ENCODE measurements at regions not wholly inside any gene's neighbourhood (a gene's known extent, or its start where the extent isn't known, plus 50 kb on each side); places are given as distances from the start of the nearest gene placed in this dataset.
"Not testable (repeated sequence)": the region's sequence is repeated elsewhere in the genome, so short reads cannot be mapped to it uniquely, and the experiment has no call there.

DNA sequence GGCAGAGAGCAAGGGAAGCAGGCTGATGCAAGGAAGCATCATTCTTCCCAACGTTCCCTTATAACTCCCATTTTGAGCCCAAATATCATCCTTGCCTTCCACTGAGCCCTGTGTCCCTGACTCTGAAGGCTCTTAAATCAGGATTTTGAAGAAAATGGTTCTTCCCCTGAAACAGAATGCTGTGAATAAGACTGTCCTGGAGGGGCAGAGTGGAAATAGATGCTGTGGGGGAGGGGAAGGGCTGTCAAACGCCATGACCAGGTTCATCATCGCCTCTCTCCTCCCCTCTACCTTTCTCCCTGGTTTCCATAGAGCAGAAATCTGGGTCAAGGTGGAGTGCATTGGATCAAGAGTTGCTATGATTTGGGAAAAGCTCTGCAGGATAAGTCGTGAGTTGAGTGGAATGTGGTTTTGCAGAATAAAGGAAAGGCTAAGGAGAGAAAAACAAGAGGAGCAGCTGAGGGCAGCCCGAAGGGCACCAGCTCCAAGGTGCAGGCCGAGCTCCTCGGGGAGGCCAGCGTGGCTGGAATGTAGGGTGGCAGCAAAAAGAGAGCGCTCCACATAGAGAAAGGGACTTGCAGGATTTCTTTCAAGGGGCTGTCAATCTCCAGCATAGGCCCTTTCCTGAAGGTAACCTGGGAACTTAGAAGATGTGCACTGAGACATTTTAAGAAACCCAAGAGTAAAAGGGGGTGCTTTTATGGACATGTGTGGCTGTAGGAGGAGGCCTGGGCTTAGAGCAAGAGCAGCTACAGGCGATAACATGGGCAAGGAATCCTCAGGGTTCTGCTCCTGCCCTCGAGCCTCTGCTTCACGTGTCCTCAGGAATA is 120.8 kb upstream of the CDYL start:
- DNase-seq (ENCODE audit: low read depth) = no peak

DNA sequence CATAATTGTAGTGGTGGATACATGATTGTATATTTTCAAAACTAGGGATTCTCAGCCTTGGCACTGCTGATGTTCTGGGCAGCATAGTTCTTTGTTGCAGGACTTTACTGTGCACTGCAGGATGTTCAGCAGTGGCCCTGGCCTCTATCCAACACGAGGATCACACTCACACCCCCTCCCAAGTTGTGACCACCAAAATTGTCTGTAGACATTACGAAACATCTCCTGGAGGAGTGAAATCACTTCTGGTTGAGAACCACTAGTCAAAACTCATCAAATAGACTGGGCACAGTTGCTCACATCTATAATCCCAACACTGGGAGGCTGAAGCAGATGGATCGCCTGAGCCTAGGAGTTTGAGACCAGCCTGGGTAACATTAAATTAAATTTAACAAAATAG is 123.1 kb upstream of the CDYL start:
- no peak for DNase-seq (ENCODE audit: low read depth)

DNA sequence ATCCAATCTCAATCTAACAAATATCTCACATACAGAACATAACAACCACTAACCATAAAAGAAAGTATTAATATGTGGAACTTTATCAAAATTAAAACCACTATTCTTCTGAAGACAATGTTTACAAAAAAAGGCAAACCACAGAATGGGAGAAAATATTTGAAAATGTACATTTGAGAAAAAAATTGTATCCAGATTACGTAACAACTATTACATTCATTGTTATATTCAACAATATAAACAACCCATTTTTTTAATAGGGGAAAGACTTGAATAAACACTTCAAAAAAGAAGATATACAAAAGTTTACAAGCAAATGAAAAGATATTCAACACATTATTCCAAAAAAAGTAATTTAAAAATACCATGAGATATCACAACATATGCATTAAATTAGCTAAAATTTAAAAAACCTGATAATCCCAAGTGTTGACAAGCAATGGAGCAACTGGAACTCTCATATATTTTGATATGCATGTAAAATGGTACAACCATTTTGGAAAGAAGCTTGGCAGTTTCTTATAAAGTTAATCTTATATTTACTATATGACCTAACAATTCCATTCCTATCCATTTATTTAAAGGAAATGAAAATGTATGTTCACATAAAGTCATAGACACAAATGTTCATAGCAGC is 124.3 kb upstream of the CDYL start:
- DNase-seq (ENCODE audit: low read depth) = no peak

DNA sequence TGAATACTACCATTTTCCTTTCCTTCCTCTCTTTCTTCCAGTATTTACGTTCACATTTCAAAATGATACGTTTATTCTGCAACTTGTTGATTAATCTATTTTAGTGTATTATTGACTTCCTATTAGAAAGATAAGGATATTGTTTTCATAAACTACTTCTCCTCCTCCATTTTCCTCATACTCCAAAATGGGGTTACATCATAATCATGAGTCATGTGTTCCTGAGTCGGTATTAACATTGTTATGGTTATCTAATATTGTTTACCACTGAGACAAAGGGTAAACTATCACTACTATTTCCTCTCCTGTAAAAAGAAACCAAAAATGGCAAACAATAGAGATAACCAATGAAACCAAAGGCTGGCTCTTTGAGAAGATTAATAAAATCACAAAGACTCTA is 126.5 kb upstream of the CDYL start:
- no peak for DNase-seq (ENCODE audit: low read depth)

DNA sequence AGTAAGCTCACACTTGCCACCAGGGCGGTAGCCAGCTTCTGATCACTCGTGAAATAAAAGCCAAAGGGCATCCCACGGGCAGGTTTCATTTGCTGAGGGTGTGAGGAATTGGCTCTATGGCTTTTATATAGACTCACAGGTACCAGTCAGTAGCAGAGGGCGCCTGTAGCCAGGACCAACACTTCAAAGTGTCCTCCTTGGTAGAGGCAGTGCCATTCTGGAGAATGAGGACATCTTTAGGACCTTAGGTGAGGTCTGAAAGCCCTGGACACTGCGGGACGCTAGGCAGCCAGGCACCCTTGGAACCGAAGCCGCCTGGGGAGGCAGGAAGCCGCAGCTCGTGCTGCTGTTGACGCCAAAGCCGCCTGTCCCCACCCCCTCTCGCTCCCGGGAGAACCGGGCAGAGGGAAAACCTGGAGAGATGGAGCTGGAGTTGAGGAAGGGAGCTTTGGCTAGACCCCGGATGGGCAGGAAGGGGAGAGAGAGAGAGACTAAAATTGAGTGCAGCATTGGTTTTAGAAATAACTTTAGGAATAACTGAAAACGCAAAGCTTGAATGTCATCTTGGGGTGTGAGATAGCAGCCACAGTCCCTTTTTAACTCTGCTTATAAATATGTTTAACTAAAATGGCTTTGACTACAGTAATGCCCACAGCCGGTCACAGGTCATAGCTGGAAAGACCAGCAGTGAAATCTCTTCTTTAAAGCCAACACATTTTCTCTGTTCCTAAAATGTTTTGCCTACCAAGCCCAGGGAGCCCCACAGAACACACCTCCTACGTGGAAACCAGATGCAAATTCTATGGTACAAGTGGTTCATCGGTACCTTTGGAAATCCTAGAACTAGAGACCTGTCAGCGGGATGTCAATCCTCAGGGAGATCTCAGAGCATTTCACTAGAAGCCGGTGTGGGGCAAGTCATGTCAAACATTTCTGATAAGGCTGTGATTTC is 128.5 kb upstream of the CDYL start:
- DNase-seq (ENCODE audit: low read depth) = peak; percentile 50

DNA sequence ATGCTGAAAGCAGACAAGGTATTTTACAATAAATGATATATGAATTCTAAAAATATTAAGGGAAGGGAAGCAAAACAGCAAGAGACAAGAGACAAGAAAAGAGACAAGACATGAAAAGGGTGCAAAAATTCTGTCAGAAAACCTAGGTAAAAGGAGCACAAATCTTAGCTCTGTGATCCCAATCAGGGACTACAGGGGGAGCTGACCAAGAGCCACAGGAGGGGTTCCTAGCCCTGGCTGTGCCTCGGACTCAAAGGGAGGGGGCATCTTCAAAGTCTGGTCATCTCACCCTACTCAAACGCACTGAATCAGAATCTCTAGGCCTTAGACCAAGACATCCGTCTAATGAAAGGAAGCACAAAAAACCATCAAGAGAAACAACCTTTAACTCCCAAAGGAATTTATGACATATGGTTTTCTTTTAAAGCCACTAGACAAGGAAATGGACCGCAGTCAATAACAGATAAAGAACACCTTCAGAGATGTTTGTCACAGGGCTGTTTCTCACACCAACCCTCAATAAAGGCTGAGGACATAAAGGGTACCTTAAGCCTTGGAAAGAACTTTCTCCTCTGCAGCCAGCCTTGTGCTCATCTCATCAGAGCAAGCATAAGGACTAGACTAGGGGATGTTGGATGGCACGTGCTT is 130.4 kb upstream of the CDYL start:
- DNase-seq (ENCODE audit: low read depth) = no peak

DNA sequence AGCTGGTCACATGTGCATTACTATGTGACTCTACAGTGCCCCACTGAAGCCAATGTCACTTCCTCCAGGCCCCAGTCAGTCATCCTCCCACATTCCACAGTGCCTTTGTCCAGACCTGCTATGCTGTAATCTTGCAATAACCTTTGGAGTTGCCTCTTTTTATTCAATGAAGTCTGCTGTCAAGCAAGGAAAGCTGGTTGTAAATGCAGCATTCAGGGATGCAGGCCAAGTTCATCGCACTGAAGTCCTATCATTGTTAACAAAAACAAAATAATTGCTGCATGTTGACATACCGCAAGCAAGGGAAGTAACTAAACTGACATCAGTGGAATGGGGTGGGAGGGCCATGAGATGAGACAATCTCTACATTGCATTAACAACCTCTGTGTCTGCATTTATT is 131.2 kb upstream of the CDYL start:
- DNase-seq (ENCODE audit: low read depth) = no peak

DNA sequence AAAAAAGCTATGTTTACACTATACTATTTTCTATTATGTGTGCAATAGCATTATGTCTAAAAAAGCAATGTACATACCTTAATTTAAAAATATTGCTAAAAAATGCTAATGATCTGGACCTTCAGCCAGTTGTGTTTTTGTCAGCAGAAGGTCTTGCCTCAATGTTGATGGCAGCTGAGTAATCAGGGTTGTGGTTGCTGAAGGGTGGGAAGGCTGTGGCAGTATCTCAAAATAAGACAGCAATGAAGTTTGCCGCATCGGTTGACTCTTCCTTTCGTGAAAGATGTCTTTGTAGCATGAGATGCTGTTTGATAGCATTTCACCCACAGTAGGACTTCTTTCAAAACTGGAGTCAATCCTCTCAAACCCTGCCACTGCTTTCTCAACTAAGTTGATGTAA is 134.7 kb upstream of the CDYL start:
- no peak for DNase-seq (ENCODE audit: low read depth)

DNA sequence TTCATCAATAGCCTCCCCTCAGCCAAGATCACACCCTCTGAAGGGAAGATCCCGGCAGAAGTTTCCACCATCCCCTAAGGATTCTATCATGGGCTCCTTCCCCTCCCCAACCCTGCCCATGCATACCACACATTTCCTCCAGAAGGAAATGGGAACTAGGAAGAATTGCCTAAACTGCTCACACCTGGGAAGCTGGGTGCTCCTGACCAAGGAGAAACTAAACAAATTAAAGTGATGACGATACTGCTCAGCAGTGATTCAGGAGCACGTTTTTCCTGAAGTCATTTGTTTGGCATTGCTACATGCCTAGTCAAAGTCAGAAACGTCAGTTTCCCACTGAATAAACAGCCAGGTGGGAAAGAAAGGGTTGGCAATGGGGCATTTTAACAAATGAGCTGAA is 136.1 kb upstream of the CDYL start:
- no peak for DNase-seq (ENCODE audit: low read depth)

DNA sequence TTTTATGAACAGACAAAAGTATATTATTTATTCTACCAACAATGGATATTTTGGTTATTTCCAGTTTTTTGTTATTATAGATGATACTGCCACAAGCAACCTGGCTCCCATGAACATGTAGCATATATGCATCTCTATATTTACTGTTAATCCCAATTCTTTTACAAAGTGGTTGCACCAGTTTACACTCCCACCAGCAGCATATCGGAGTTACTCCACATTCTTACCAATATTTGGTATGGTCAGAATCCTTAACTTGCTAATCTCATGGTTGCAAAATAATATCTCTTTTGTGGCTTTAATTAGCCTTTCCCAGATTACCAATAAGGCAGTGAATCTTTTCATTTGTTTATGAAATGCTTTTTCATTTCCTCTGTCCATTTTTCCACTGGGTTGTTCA is 137.6 kb upstream of the CDYL start:
- DNase-seq (ENCODE audit: low read depth) = no peak

DNA sequence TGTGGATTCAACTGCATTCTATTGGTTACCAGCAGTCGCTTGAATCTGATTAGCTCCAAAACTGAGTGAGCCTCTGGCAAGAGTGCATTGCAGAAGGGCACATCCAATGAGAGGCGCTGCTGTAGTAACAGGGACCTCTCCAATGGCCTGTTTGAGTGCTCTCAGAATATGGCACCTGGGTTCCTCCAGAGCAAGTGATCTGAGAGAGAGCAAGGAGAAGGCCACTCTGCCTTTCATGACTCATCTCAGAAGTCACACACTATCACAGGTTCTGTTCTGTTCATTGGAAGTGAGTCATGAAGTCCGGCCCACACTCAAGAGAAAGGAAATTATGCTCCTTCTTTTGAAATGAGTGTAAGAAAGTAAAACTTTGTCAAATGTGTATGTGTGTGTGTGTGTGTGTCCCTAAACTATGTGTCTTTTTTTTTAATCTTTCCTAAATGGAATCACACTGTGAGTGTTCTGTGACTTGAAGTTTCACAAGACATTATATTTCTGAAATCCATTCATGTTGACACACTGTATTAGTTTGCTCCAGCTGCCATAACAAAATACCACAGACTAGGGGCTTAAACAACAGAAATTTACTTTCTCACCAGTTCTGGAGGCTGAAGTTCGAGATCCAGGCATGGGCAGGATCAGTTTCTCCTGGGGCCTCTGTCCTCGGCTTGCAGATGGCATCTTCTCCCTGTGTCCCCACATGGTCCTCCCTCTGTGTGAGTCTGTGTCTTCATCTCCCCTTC is 138.3 kb upstream of the CDYL start:
- DNase-seq (ENCODE audit: low read depth) = no peak

DNA sequence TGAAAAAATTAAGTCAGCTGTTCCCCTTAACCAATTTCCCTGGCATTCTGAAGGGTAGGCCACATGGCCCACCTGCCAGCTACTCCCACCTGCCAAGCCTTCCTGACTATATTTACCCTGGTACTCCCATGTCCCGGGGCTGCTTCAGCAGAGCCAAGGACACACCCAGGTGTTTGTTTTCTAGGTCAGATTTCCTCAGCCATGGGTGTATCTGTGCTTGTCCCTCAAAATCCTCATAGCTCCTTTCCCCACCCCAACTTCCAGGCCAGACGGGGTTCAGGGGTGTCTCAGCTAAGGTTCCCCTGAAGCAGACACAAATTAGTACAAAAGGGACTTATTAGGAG is 139.4 kb upstream of the CDYL start:
- no peak for DNase-seq (ENCODE audit: low read depth)

DNA sequence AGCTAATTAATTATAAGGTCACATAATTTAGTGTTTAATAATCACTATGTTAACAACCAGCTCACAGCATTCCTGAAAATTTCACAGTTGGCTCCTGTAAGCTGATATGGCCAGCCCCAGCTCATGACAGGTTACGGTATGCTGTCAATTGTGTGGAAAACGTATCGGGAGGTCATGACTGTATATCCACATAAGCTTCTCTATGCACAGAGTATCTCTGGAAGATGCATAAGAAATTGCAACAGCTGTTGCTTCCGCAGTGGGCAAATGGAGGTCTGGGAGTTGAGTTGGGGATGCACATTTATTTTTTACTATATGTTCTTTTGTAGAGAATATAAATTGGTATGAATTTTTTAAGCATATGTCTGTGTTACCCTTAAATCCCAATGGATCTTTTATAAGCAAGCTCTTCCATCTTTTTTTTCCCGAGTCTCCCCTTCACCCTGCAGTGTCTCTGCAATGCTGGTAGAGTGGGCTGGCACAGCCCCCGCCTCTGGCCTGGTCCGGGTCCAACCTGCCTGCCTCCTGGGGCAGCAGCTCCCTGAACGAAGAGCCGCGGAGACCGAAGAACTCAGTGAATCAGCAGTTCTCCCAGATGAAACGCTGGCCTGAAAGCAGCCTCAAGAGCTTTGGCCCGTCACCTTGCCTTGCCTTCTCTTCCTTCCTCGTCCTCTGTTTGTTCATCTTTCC is 139.9 kb upstream of the CDYL start:
- no peak for DNase-seq (ENCODE audit: low read depth)

DNA sequence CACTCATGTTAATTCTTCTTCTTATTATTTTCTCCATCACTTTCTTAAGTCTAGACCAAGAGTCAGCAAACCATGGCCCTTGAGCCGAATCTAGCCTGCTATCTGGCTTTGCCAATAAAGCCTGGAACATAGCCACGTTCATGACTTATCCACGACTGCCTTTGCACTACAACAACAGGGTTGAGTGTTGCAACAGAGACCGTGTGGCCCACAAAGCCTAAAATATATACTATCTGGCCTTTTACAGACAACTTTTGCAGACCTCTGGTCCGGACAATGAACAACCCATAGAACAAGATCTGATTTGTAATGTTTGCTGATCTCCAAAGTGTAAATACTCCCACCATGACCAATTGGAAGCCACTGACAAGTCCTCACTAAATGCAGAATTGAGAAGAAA is 140.5 kb upstream of the CDYL start:
- DNase-seq (ENCODE audit: low read depth) = no peak

DNA sequence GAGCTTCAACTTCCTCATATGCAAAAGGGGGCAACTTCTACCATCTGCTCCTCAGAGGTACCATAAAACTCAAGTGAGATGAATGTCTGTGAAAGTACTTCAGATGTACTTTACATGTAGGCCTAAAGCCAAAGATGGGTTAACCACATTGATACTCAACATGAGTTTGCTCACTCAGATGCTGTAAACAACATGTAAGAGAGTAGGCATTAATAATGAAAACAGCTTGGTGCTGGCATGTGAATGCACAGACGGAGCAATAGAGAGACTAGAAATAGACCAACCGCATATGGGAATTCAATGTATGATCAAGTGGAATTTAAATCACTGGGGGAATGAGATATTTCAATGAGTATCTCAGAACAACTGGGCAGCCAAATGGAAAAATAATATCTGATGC is 143.8 kb upstream of the CDYL start:
- DNase-seq (ENCODE audit: low read depth) = no peak

DNA sequence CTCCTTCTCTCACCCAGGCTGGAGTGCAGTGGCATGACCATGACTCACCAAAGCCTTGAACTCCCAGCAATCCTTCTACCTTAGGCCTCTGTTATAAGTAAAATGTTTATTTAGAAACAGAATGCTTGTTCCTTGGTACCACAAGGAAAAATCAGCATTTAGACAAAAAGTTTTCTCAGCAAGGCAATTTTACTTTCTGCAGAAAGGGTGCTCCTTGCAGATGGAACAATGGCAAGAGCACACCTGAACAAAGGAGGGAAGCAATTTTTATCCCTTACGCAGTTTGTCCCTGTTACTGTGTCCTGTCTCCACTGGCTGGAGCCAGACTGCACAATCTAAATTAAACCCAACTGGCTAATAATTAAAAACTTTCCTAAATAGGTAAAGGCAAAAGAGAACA is 146.4 kb upstream of the CDYL start:
- DNase-seq (ENCODE audit: low read depth) = not testable (repeated sequence)

DNA sequence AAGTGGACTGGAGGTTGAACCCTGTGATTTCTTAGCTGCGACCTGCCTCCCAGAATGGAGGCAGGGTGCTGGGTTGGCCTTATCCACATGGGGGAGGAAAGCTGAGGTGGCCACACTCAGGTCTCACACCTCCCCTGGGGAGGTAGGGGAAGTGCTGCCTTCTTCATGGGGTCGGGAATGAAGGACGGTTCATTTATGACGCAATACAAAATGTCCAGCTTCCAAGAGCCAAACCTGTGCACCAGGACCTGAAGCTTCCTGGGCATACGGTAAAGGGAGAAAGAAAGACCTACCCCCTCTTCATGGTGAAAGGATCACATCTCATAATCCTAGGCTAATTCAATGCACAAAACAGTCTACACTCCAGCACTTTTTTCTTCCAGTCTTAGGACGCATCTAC is 150.6 kb upstream of the CDYL start:
- DNase-seq (ENCODE audit: low read depth) = no peak

DNA sequence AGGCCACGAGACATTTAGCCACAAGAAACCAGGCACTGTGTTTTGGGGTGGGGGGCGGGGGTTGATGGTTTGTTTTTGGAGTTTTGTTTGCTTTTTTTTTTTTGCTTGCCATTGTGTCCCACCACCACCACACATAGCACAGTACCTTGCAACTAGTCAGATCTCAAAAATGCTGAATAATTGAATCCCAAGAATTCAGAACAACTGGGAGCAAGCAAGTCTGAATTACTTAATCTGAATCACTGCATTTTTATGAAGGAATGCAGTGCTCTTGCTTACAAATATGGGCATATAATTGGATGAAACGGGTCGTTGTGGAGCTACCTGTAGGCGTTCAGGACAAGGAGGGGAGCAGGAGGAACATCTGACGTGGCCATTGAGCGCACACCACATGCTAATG is 151.5 kb upstream of the CDYL start:
- DNase-seq (ENCODE audit: low read depth) = no peak

DNA sequence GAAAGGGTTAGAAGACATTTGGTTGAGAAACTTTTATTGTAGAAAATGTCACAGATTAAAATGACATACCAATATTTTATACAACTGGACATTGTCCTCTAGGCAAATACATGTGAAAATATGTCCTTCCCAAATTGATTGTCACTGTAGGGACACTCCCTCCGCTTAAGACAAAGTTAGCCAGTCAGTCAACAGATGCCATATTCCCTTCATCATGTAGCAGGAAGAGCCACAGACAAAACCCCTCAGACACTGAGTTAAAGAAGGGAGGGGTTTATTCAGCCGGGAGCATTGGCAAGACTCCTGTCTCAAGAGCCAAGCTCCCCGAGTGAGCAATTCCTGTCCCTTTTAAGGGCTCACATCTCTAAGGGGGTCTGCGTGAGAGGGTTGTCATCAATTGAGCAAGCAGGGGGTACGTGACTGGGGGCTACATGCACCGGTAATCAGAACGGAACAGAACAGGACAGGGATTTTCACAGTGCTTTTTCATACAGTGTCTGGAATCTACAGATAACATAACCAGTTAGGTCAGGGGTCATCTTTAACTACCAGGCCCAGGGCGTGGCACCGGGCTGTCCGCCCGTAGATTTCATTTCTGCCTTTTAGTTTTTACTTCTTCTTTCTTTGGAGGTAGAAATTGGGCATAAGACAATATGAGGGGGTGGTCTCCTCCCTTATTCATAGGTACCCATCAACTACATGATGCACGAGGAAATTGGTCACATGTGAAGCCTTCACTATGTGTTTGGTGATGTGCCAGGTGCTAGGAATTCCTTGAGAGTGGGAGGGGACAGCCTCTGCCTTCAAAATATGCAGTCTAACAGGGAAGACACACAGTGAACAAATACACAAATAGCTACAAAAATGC is 155.7 kb upstream of the CDYL start:
- DNase-seq (ENCODE audit: low read depth) = no peak

DNA sequence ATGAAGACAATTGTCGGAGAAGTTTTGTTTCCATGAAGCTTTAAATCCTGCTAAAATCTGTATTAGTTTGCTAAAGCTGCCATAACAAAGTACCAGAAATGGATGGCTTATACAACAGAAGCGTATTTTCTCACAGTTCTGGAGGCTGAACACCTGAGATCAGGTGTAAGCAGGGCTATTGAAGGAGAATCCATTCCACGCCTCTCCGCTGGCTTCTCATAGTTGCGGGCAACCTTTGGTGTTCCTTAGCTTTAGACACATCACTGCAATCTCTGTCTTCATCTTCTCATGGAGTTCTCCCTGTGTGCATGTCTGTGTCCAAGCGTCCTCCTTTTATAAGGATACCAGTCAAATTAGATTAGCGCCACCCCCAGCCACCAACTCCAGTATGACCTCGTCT is 159.9 kb upstream of the CDYL start:
- DNase-seq (ENCODE audit: low read depth) = no peak

Measured in HS-27A (cell line).